B cell (primary cell): ENCODE measurements at regions not wholly inside any gene's neighbourhood (a gene's known extent, or its start where the extent isn't known, plus 50 kb on each side); places are given as distances from the start of the nearest gene placed in this dataset.

Source experiments
- EZH2 ChIP-seq: IDR thresholded peaks from 2 replicates; pipeline ENCODE4 v1.6.1; 2012; ENCODE audit warnings: borderline replicate concordance, low read depth, mild to moderate bottlenecking, moderate library complexity, low read length; ENCODE audit not compliant: insufficient read depth, poor library complexity, severe bottlenecking
- TF ChIP-seq, protein P1 (sequence below): fragments of 200-600 bp; IDR thresholded peaks from one replicate; pipeline ENCODE4 v1.8.0; 2022; ENCODE audit warnings: antibody characterized with exemption, mild to moderate bottlenecking

DNA sequence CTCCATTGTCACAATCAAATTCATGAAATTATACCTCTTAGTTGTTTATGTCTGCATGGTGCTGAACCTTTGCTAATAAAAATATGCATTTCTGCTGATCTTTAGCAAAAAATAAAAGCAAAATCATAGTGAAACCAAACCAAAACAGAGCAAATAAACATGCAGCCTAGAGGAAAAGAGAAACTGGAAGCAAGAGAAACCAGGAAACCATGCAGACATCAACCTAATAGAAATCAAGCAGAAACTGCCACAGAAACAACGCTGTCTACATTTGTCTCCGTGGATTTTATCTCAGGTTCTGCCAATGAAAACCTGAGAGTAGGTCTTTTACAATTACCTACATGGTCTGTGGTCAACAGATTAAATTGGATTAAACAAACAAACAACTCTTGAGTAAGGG lies 173.7 kb downstream of the SYT10 start:
- TF ChIP-seq, protein P1, sequence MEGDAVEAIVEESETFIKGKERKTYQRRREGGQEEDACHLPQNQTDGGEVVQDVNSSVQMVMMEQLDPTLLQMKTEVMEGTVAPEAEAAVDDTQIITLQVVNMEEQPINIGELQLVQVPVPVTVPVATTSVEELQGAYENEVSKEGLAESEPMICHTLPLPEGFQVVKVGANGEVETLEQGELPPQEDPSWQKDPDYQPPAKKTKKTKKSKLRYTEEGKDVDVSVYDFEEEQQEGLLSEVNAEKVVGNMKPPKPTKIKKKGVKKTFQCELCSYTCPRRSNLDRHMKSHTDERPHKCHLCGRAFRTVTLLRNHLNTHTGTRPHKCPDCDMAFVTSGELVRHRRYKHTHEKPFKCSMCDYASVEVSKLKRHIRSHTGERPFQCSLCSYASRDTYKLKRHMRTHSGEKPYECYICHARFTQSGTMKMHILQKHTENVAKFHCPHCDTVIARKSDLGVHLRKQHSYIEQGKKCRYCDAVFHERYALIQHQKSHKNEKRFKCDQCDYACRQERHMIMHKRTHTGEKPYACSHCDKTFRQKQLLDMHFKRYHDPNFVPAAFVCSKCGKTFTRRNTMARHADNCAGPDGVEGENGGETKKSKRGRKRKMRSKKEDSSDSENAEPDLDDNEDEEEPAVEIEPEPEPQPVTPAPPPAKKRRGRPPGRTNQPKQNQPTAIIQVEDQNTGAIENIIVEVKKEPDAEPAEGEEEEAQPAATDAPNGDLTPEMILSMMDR = no peak
- TF ChIP-seq EZH2 = no peak
